ENCODE measurements at regions not wholly inside any gene's neighbourhood (a gene's known extent, or its start where the extent isn't known, plus 50 kb on each side); places are given as distances from the start of the nearest gene placed in this dataset.
A peak's percentile ranks its signal among the peaks of the same experiment; 100 is the strongest.

- TF ChIP-seq, protein P1, sequence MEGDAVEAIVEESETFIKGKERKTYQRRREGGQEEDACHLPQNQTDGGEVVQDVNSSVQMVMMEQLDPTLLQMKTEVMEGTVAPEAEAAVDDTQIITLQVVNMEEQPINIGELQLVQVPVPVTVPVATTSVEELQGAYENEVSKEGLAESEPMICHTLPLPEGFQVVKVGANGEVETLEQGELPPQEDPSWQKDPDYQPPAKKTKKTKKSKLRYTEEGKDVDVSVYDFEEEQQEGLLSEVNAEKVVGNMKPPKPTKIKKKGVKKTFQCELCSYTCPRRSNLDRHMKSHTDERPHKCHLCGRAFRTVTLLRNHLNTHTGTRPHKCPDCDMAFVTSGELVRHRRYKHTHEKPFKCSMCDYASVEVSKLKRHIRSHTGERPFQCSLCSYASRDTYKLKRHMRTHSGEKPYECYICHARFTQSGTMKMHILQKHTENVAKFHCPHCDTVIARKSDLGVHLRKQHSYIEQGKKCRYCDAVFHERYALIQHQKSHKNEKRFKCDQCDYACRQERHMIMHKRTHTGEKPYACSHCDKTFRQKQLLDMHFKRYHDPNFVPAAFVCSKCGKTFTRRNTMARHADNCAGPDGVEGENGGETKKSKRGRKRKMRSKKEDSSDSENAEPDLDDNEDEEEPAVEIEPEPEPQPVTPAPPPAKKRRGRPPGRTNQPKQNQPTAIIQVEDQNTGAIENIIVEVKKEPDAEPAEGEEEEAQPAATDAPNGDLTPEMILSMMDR (IDR thresholded peaks at IDR 0.05): no peak
- H3K9me3 ChIP-seq: no peaks in the 10 kb centered on the region
- H3K4me1 ChIP-seq: peaks cover 0 to 41% of the 10 kb centered on the region in 2 donors
- H3K27me3 ChIP-seq: no peaks in the 10 kb centered on the region
- DNase-seq (ENCODE audit: low spot score): peak; percentile 69
- H3K36me3 ChIP-seq: no peaks in the 10 kb centered on the region
- H3K27ac ChIP-seq: peak overlapping the region; percentile 74 to 89
- H3K4me3 ChIP-seq: peak overlapping the region in 1 of 2 donors; percentile 10
These were observed 53.7 kb upstream of the MEF2A start for GRCh38 chr15:99511866-99512661.

- no peak for DNase-seq (ENCODE audit: low spot score)
- Histone ChIP-seq H3K4me1 (peaks cover 0 to 20% of the 10 kb centered on the region in 2 donors), H3K27me3 (no peaks in the 10 kb centered on the region), H3K27ac (no peak overlapping the region), H3K4me3 (no peak overlapping the region), H3K36me3 (no peaks in the 10 kb centered on the region), H3K9me3 (no peaks in the 10 kb centered on the region)
- TF ChIP-seq, protein P1 (IDR thresholded peaks at IDR 0.05): no peak
These were observed 51.5 kb upstream of the MEF2A start for GRCh38 chr15:99514306-99514705.
